NB4 (cell line): ENCODE measurements at regions not wholly inside any gene's neighbourhood (a gene's known extent, or its start where the extent isn't known, plus 50 kb on each side); places are given as distances from the start of the nearest gene placed in this dataset.

Source experiments
- CTCF ChIP-seq: IDR thresholded peaks from one replicate; pipeline ENCODE4 v1.5.1; 2012; ENCODE audit warnings: low read depth, low read length
- MAX ChIP-seq: IDR thresholded peaks from 2 replicates; pipeline ENCODE4 v1.6.1; 2011; ENCODE audit warnings: low read depth, low read length

GRCh38 chr4:138051157-138051556 is 191.0 kb downstream of the SLC7A11 start:
- TF ChIP-seq CTCF (no peak), MAX (no peak)
